ENCODE measurements at regions not wholly inside any gene's neighbourhood (a gene's known extent, or its start where the extent isn't known, plus 50 kb on each side); places are given as distances from the start of the nearest gene placed in this dataset.

- Histone ChIP-seq H3K36me3 (ENCODE audit: control insufficient read depth, insufficient read depth, low read length) (no peaks in the 10 kb centered on the region), H3K4me1 (peaks cover 18% of the 10 kb centered on the region), H3K4me3 (ENCODE audit: low read depth, low read length) (no peak overlapping the region), H3K27me3 (replicated peaks; ENCODE audit: control insufficient read depth, insufficient read depth, low read length) (no peaks in the 10 kb centered on the region), H3K9me3 (peaks cover 12% of the 10 kb centered on the region; the same call in 1 of the 2 replicates)
- DNase-seq = no peak
- ChIA-PET POLR2A (no interaction called here), CTCF (no interaction called here)
- no peaks in the 10 kb centered on the region for H3K9me3 Mint-ChIP-seq (ENCODE audit: unreplicated experiment)
- peaks cover 6% of the 10 kb centered on the region for H3K4me1 Mint-ChIP-seq (ENCODE audit: low read depth, unreplicated experiment)
- no peak for TF ChIP-seq CTCF (IDR thresholded peaks at IDR 0.05; ENCODE audit: insufficient read depth in 1 of 2, low read depth in 1 of 2, low read length in 1 of 2, severe bottlenecking in 1 of 2, unreplicated experiment in 1 of 2)
- H3K27me3 Mint-ChIP-seq (ENCODE audit: insufficient read depth, unreplicated experiment) = no peaks in the 10 kb centered on the region
- H3K27ac Mint-ChIP-seq (ENCODE audit: unreplicated experiment) = peak overlapping the region; percentile 63
- peak overlapping the region; percentile 15 for H3K4me3 Mint-ChIP-seq (ENCODE audit: unreplicated experiment)
- intact Hi-C loops (cut with micrococcal nuclease; ENCODE audit: unreplicated experiment) = no loop called here
- H3K36me3 Mint-ChIP-seq (ENCODE audit: insufficient read depth, unreplicated experiment) = peaks cover 5% of the 10 kb centered on the region
- BruUV-seq (replicated peaks) = no TSS peak
Observed at GRCh38 chr12:93287149-93287548, 90.6 kb upstream of the NUDT4 start.

- peaks cover 5% of the 10 kb centered on the region for H3K36me3 Mint-ChIP-seq (ENCODE audit: insufficient read depth, unreplicated experiment)
- Histone ChIP-seq H3K9me3 (peaks cover 12% of the 10 kb centered on the region; the same call in 1 of the 2 replicates), H3K27me3 (replicated peaks; ENCODE audit: control insufficient read depth, insufficient read depth, low read length) (no peaks in the 10 kb centered on the region), H3K4me3 (ENCODE audit: low read depth, low read length) (no peak overlapping the region), H3K36me3 (ENCODE audit: control insufficient read depth, insufficient read depth, low read length) (no peaks in the 10 kb centered on the region), H3K4me1 (peaks cover 21% of the 10 kb centered on the region)
- intact Hi-C loops (cut with micrococcal nuclease; ENCODE audit: unreplicated experiment) = no loop called here
- H3K9me3 Mint-ChIP-seq (ENCODE audit: unreplicated experiment) = no peaks in the 10 kb centered on the region
- no peak overlapping the region for H3K27ac Mint-ChIP-seq (ENCODE audit: unreplicated experiment)
- DNase-seq = no peak
- ChIA-PET POLR2A (no interaction called here), CTCF (no interaction called here)
- TF ChIP-seq CTCF (IDR thresholded peaks at IDR 0.05; ENCODE audit: insufficient read depth in 1 of 2, low read depth in 1 of 2, low read length in 1 of 2, severe bottlenecking in 1 of 2, unreplicated experiment in 1 of 2) = no peak
- no peak overlapping the region for H3K4me3 Mint-ChIP-seq (ENCODE audit: unreplicated experiment)
- BruUV-seq (replicated peaks) = no TSS peak
- H3K27me3 Mint-ChIP-seq (ENCODE audit: insufficient read depth, unreplicated experiment) = no peaks in the 10 kb centered on the region
- H3K4me1 Mint-ChIP-seq (ENCODE audit: low read depth, unreplicated experiment) = peaks cover 6% of the 10 kb centered on the region
Observed at GRCh38 chr12:93288626-93289025, 89.1 kb upstream of the NUDT4 start.

GRCh38 chr12:93290391-93290790, 87.3 kb upstream of the NUDT4 start:
- H3K27ac Mint-ChIP-seq (ENCODE audit: unreplicated experiment) = no peak overlapping the region
- intact Hi-C loops (cut with micrococcal nuclease; ENCODE audit: unreplicated experiment) = no loop called here
- DNase-seq = no peak
- peaks cover 5% of the 10 kb centered on the region for H3K36me3 Mint-ChIP-seq (ENCODE audit: insufficient read depth, unreplicated experiment)
- peaks cover 12% of the 10 kb centered on the region; the same call in 1 of the 2 replicates for H3K9me3 ChIP-seq
- H3K27me3 Mint-ChIP-seq (ENCODE audit: insufficient read depth, unreplicated experiment) = no peaks in the 10 kb centered on the region
- H3K4me1 Mint-ChIP-seq (ENCODE audit: low read depth, unreplicated experiment) = peaks cover 6% of the 10 kb centered on the region
- no peak for TF ChIP-seq CTCF (IDR thresholded peaks at IDR 0.05; ENCODE audit: insufficient read depth in 1 of 2, low read depth in 1 of 2, low read length in 1 of 2, severe bottlenecking in 1 of 2, unreplicated experiment in 1 of 2)
- H3K4me1 ChIP-seq = peaks cover 16% of the 10 kb centered on the region
- BruUV-seq (replicated peaks) = no TSS peak
- POLR2A ChIA-PET = no interaction called here
- CTCF ChIA-PET = no interaction called here
- no peaks in the 10 kb centered on the region for H3K9me3 Mint-ChIP-seq (ENCODE audit: unreplicated experiment)
- no peak overlapping the region for H3K4me3 Mint-ChIP-seq (ENCODE audit: unreplicated experiment)
- no peak overlapping the region for H3K4me3 ChIP-seq (ENCODE audit: low read depth, low read length)
- H3K27me3 ChIP-seq (replicated peaks; ENCODE audit: control insufficient read depth, insufficient read depth, low read length) = no peaks in the 10 kb centered on the region
- H3K36me3 ChIP-seq (ENCODE audit: control insufficient read depth, insufficient read depth, low read length) = no peaks in the 10 kb centered on the region

Data from Caco-2 (cell line).